Esophagus muscularis mucosa (tissue), 4 donors: ENCODE measurements at regions not wholly inside any gene's neighbourhood (a gene's known extent, or its start where the extent isn't known, plus 50 kb on each side); places are given as distances from the start of the nearest gene placed in this dataset.

Experiments
- CTCF ChIP-seq, 3 experiments: fragments of 200-600 bp in 2 of 3; fragments of 450-650 bp in 1 of 3; sonication (generic) in 2 of 3; IDR thresholded peaks; one replicate each; pipeline ENCODE4 v1.5.1; 2017 to 2019; ENCODE audit warnings: antibody characterized with exemption in 3 of 3, mild to moderate bottlenecking in 2 of 3, moderate library complexity in 1 of 3
- EP300 ChIP-seq: sonication (generic); formaldehyde crosslinking; IDR thresholded peaks from one replicate; pipeline ENCODE4 v1.6.1; 2017; ENCODE audit warnings: antibody characterized with exemption
- POLR2A ChIP-seq: fragments of 450-650 bp; IDR thresholded peaks from one replicate; pipeline ENCODE4 v1.6.1; 2017; ENCODE audit warnings: antibody characterized with exemption, moderate library complexity, mild to moderate bottlenecking, low read depth

DNA sequence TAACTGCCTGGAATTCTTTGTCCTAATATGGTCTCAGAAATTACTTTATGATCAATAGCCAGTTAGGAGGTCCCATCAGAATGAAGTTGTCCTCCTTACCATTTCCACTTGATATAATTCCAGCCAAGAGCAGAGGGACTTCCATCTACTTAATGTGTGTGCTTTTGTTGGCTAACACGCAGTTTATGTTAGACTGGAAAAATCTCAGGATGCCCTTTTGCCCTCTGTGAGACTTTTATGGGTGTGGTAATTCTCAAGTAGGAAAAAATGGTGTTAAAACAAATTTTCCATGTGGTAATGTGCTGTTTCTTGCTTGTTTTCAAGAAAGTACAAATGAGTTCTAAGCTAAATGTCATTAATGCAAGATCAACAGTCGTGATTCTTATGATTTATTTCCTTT, 327.1 kb downstream of the MTRR start:
- no peak for TF ChIP-seq CTCF (IDR thresholded peaks at IDR 0.05)
- no peak for TF ChIP-seq POLR2A
- no peak for TF ChIP-seq EP300
